IMR-90 (cell line): ENCODE measurements at regions not wholly inside any gene's neighbourhood (a gene's known extent, or its start where the extent isn't known, plus 50 kb on each side); places are given as distances from the start of the nearest gene placed in this dataset.

Experiments
- ATAC-seq: fragments of 200-7000 bp; cut with Tn5 transposase; 2 replicates; pipeline ENCODE4 v1.9.1; 2020; ENCODE audit warnings: low read depth, mild to moderate bottlenecking, moderate library complexity
- BruUV-seq: library from RNA; stranded (reverse); fragments of 400-500 nt; replicated peaks from 2 replicates; lab custom pipeline; 2021; lab: Mats Ljungman, UMichigan
- CTCF ChIA-PET: fragments of 300-600 bp; formaldehyde crosslinking; extraction: SDS; loops from one replicate; lab custom pipeline; 2021; ENCODE audit warnings: antibody characterized with exemption; lab: Yijun Ruan, JAX
- POLR2A ChIA-PET: fragments of 300-600 bp; sonication (Branson Sonifier 250); formaldehyde crosslinking; loops from one replicate; lab custom pipeline; 2022; ENCODE audit warnings: antibody characterized with exemption; ENCODE audit not compliant: unreplicated experiment; lab: Charles Lee
- DNase-seq: peaks from one replicate; pipeline ENCODE4 v3.0.0; 2013
- H2AFZ ChIP-seq: replicated peaks from 2 replicates; pipeline ENCODE3; 2013; ENCODE audit warnings: low read length, mild to moderate bottlenecking; ENCODE audit not compliant: poor library complexity
- H2AK5ac ChIP-seq: 2 replicates; pipeline ENCODE4 v1.6.1; 2013; ENCODE audit warnings: low read depth, low read length, inconsistent platforms
- H2AK9ac ChIP-seq: replicated peaks from 2 replicates; pipeline ENCODE3; 2013; ENCODE audit warnings: mild to moderate bottlenecking, low read depth, low read length, moderate library complexity; ENCODE audit not compliant: poor library complexity
- H2BK120ac ChIP-seq: 2 replicates; pipeline ENCODE4 v1.6.1; 2013; ENCODE audit warnings: low read depth, low read length, inconsistent platforms
- H2BK15ac ChIP-seq: 3 replicates; pipeline ENCODE4 v1.6.1; 2013; ENCODE audit warnings: low read depth, low read length, inconsistent platforms
- H2BK20ac ChIP-seq: 2 replicates; pipeline ENCODE4 v1.6.1; 2013; ENCODE audit warnings: low read depth, mild to moderate bottlenecking, inconsistent platforms, low read length, moderate library complexity
- H2BK5ac ChIP-seq: 2 replicates; pipeline ENCODE4 v1.6.1; 2013; ENCODE audit warnings: mild to moderate bottlenecking, low read depth, low read length, inconsistent platforms; ENCODE audit not compliant: poor library complexity, severe bottlenecking
- H3K14ac ChIP-seq: replicated peaks from 2 replicates; pipeline ENCODE4 v1.6.1; 2013; ENCODE audit warnings: low read depth, low read length, inconsistent platforms
- H3K18ac ChIP-seq: 2 replicates; pipeline ENCODE4 v1.6.1; 2013; ENCODE audit warnings: low read depth, low read length, control low read depth
- H3K23ac ChIP-seq: 2 replicates; pipeline ENCODE4 v1.6.1; 2013; ENCODE audit warnings: low read depth, low read length, inconsistent platforms
- H3K27ac ChIP-seq: 2 replicates; pipeline ENCODE4 v1.5.1; 2013; ENCODE audit warnings: mild to moderate bottlenecking, control low read depth, low read length; ENCODE audit not compliant: insufficient read depth
- H3K27me3 ChIP-seq: 2 replicates; pipeline ENCODE4 v1.6.1; 2013; ENCODE audit warnings: low read length; ENCODE audit not compliant: control insufficient read depth, insufficient read depth
- H3K36me3 ChIP-seq: 2 replicates; pipeline ENCODE4 v1.6.1; 2013; ENCODE audit warnings: low read length, mixed read lengths; ENCODE audit not compliant: control insufficient read depth, insufficient read depth
- H3K4ac ChIP-seq: 2 replicates; pipeline ENCODE4 v1.6.1; 2013; ENCODE audit warnings: low read depth, low read length, inconsistent platforms
- H3K4me1 ChIP-seq: 2 replicates; pipeline ENCODE4 v1.6.1; 2013; ENCODE audit warnings: low read length, mixed read lengths; ENCODE audit not compliant: control insufficient read depth, insufficient read depth
- H3K4me2 ChIP-seq: 2 replicates; pipeline ENCODE4 v1.6.1; 2013; ENCODE audit warnings: low read depth, mild to moderate bottlenecking, control low read depth, low read length, moderate library complexity
- H3K4me3 ChIP-seq: 2 replicates; pipeline ENCODE4 v1.5.1; 2013; ENCODE audit warnings: low read depth, mild to moderate bottlenecking, control low read depth, low read length, moderate library complexity; ENCODE audit not compliant: insufficient read depth
- H3K56ac ChIP-seq: 2 replicates; pipeline ENCODE4 v1.6.1; 2013; ENCODE audit warnings: low read length, inconsistent platforms; ENCODE audit not compliant: insufficient read depth; ENCODE audit errors: extremely low read depth
- H3K79me1 ChIP-seq, 2 experiments: 2 replicates each; pipeline ENCODE4 v1.6.1; 2013; ENCODE audit warnings: low read length in 2 of 2, inconsistent platforms in 1 of 2, low read depth in 1 of 2
- H3K9ac ChIP-seq: 2 replicates; pipeline ENCODE4 v1.6.1; 2013; ENCODE audit warnings: low read depth, low read length, control low read depth
- H3K9me1 ChIP-seq: 2 replicates; pipeline ENCODE4 v1.6.1; 2013; ENCODE audit warnings: low read length, inconsistent platforms; ENCODE audit not compliant: insufficient read depth
- H3K9me3 ChIP-seq: 2 replicates; pipeline ENCODE4 v1.6.1; 2013; ENCODE audit warnings: low read length; ENCODE audit not compliant: control insufficient read depth, insufficient read depth
- H4K20me1 ChIP-seq: 2 replicates; pipeline ENCODE4 v1.6.1; 2013; ENCODE audit warnings: low read length, inconsistent platforms; ENCODE audit not compliant: insufficient read depth
- H4K5ac ChIP-seq: 2 replicates; pipeline ENCODE4 v1.6.1; 2013; ENCODE audit warnings: mild to moderate bottlenecking, low read depth, low read length, control low read depth
- H4K8ac ChIP-seq, 2 experiments: 2 replicates each; pipeline ENCODE4 v1.6.1; 2013; ENCODE audit warnings: low read depth in 2 of 2, low read length in 2 of 2, control low read depth in 1 of 2, inconsistent platforms in 1 of 2
- H4K91ac ChIP-seq: 2 replicates; pipeline ENCODE4 v1.6.1; 2013; ENCODE audit warnings: low read depth, low read length, inconsistent platforms; ENCODE audit not compliant: insufficient read depth
- BHLHE40 ChIP-seq: fragments of 150-350 bp; IDR thresholded peaks from 2 replicates; pipeline ENCODE4 v1.6.1; 2016; ENCODE audit warnings: mild to moderate bottlenecking, low read depth, low read length
- CTCF ChIP-seq: conservative IDR thresholded peaks from 2 replicates; pipeline ENCODE4 v1.5.1; 2012; ENCODE audit warnings: mild to moderate bottlenecking, low read depth, low read length, improper control_type of control experiment
- ELK1 ChIP-seq: fragments of 150-350 bp; IDR thresholded peaks from 2 replicates; pipeline ENCODE4 v1.6.1; 2016; ENCODE audit warnings: low read depth, mild to moderate bottlenecking, low read length, moderate library complexity, borderline replicate concordance
- MAFK ChIP-seq: IDR thresholded peaks from 2 replicates; pipeline ENCODE4 v1.6.1; 2012; ENCODE audit warnings: low read depth, low read length, improper control_type of control experiment
- NFE2L2 ChIP-seq: fragments of 150-350 bp; IDR thresholded peaks from 2 replicates; pipeline ENCODE4 v1.6.1; 2016; ENCODE audit warnings: low read depth, mild to moderate bottlenecking, low read length
- POLR2A ChIP-seq: IDR thresholded peaks from 2 replicates; pipeline ENCODE4 v1.6.1; 2012; ENCODE audit warnings: mild to moderate bottlenecking, low read depth, low read length
- RAD21 ChIP-seq: IDR thresholded peaks from 2 replicates; pipeline ENCODE4 v1.6.1; 2012; ENCODE audit warnings: low read length, improper control_type of control experiment
- RCOR1 ChIP-seq: IDR thresholded peaks from 2 replicates; pipeline ENCODE4 v1.6.1; 2012; ENCODE audit warnings: mild to moderate bottlenecking, low read length, improper control_type of control experiment; ENCODE audit not compliant: insufficient replicate concordance
- SMC3 ChIP-seq: fragments of 150-350 bp; IDR thresholded peaks from 2 replicates; pipeline ENCODE4 v1.6.1; 2016; ENCODE audit warnings: low read depth, mild to moderate bottlenecking, antibody characterized with exemption, low read length, moderate library complexity
- USF2 ChIP-seq: fragments of 150-350 bp; IDR thresholded peaks from 2 replicates; pipeline ENCODE4 v1.6.1; 2017; ENCODE audit warnings: mild to moderate bottlenecking, antibody characterized with exemption, low read length, low read depth
- WGBS, 2 experiments: methylation state at CpG; one replicate each; pipeline versions ENCODE4 v1.1.5 to v1.1.7; 2013; ENCODE audit warnings: missing lambda C conversion rate in 2 of 2; ENCODE audit not compliant: insufficient read length in 1 of 2; ENCODE audit errors: extremely low coverage in 2 of 2; 5-methylcytosine and 5-hydroxymethylcytosine counted together
- dilution Hi-C: fragments of 300-500 bp; cut with HindIII; formaldehyde crosslinking; loops from one replicate; pipeline ENCODE4 v1.14.3; 2018; ENCODE audit warnings: low sequenced_read_pairs; ENCODE audit not compliant: unreplicated experiment
- in situ Hi-C: fragments of 300-500 bp; cut with MboI; formaldehyde crosslinking; loops from 3 replicates; pipeline ENCODE4 v1.14.3; 2019; ENCODE audit warnings: low sequenced_read_pairs, inconsistent platforms, mixed read lengths
- intact Hi-C: fragments of 100-400 bp; cut with micrococcal nuclease; formaldehyde crosslinking; loops from 2 replicates; pipeline ENCODE4 v1.10.0; 2022

GRCh38 chr6:82484737-82485626 lies 121.4 kb downstream of the TPBG start:
- Histone ChIP-seq H3K14ac (no peak overlapping the region), H3K36me3 (no peaks in the 10 kb centered on the region), H2AK5ac (no peak overlapping the region), H2BK20ac (no peak overlapping the region), H4K20me1 (no peaks in the 10 kb centered on the region), H3K4me3 (no peak overlapping the region), H3K9ac (no peak overlapping the region), H3K9me1 (no peaks in the 10 kb centered on the region), H3K27me3 (no peaks in the 10 kb centered on the region; the same call in none of the 2 replicates), H3K18ac (no peak overlapping the region), H3K4me2 (no peak overlapping the region), H3K4ac (no peak overlapping the region), H3K27ac (no peak overlapping the region), H4K91ac (no peak overlapping the region), H2BK5ac (no peak overlapping the region), H3K4me1 (no peaks in the 10 kb centered on the region), H2BK120ac (no peak overlapping the region), H3K79me1 (no peaks in the 10 kb centered on the region), H3K23ac (no peak overlapping the region), H3K9me3 (peaks cover 10% of the 10 kb centered on the region), H3K56ac (no peak overlapping the region), H4K5ac (no peak overlapping the region), H2BK15ac (no peak overlapping the region), H4K8ac (no peak overlapping the region), H2AK9ac (no peak overlapping the region), H2AFZ (no peak overlapping the region)
- TF ChIP-seq USF2 (no peak), MAFK (no peak), RCOR1 (no peak), SMC3 (no peak), BHLHE40 (no peak), NFE2L2 (no peak), RAD21 (no peak), POLR2A (no peak), ELK1 (no peak), CTCF (no peak)
- dilution Hi-C loops, result no loop called here
- ChIA-PET CTCF (no interaction called here), POLR2A (interaction anchor here (0.7 kb wide), 1 partner anchor 514 kb away, joined by 3 read pairs; no protein-coding TSS in a partner anchor)
- intact Hi-C loops, result no loop called here
- in situ Hi-C loops, result no loop called here
- ATAC-seq (no peak), DNase-seq (no peak)
- WGBS, 2 experiments, result 40% methylated on average over 1 of the region's 9 CpGs; no CpG with 5 or more reads in 1 of the 2 experiments
- no TSS peak for BruUV-seq
